ENCODE measurements at regions not wholly inside any gene's neighbourhood (a gene's known extent, or its start where the extent isn't known, plus 50 kb on each side); places are given as distances from the start of the nearest gene placed in this dataset.

DNA sequence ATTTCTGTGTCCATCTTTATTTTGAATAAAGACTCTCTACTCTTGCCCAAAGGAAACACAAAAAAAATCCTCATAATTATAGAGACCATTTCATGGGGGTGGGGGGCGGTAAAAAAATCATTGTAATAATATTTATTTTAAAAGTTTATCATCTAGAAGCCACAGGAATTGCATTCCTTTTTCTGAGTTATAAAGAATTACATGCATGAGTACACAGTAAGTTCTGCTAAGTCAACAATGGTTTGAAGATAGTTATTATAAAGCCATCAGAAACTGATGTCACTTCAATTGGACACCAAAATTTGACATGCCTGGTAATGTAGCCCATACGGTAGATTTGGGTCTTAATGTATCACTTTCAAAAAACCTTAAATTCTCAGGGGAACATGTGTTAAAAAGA is 478.1 kb upstream of the NR5A2 start:
- TF ChIP-seq, protein P1, sequence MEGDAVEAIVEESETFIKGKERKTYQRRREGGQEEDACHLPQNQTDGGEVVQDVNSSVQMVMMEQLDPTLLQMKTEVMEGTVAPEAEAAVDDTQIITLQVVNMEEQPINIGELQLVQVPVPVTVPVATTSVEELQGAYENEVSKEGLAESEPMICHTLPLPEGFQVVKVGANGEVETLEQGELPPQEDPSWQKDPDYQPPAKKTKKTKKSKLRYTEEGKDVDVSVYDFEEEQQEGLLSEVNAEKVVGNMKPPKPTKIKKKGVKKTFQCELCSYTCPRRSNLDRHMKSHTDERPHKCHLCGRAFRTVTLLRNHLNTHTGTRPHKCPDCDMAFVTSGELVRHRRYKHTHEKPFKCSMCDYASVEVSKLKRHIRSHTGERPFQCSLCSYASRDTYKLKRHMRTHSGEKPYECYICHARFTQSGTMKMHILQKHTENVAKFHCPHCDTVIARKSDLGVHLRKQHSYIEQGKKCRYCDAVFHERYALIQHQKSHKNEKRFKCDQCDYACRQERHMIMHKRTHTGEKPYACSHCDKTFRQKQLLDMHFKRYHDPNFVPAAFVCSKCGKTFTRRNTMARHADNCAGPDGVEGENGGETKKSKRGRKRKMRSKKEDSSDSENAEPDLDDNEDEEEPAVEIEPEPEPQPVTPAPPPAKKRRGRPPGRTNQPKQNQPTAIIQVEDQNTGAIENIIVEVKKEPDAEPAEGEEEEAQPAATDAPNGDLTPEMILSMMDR (IDR thresholded peaks at IDR 0.05; ENCODE audit: insufficient read depth, low read depth, low read length), result no peak
- TF ChIP-seq EZH2 (IDR thresholded peaks at IDR 0.05; ENCODE audit: insufficient read depth, low read length), result no peak

Measured in astrocyte (in vitro differentiated cells and primary cell).